Kidney epithelial cell (primary cell): ENCODE measurements at regions not wholly inside any gene's neighbourhood (a gene's known extent, or its start where the extent isn't known, plus 50 kb on each side); places are given as distances from the start of the nearest gene placed in this dataset.
"Not testable (repeated sequence)": the region's sequence is repeated elsewhere in the genome, so short reads cannot be mapped to it uniquely, and the experiment has no call there.

ENCODE experiments used
- DNase-seq: peaks from one replicate; pipeline ENCODE4 v3.0.0-alpha.2; 2010; ENCODE audit warnings: low read depth
- H3K27me3 ChIP-seq: 2 replicates; pipeline ENCODE4 v1.6.0; 2011; ENCODE audit warnings: low read length; ENCODE audit not compliant: control insufficient read depth, insufficient read depth
- H3K36me3 ChIP-seq: 2 replicates; pipeline ENCODE4 v1.5.1; 2011; ENCODE audit warnings: low read length; ENCODE audit not compliant: control insufficient read depth, insufficient read depth
- H3K4me3 ChIP-seq: 2 replicates; pipeline ENCODE4 v1.5.1; 2011; ENCODE audit warnings: low read depth, mild to moderate bottlenecking, control low read depth, low read length
- TF ChIP-seq, protein P1 (sequence below): IDR thresholded peaks from 2 replicates; pipeline ENCODE4 v1.5.1; 2011; ENCODE audit warnings: mild to moderate bottlenecking, moderate library complexity, low read length, control low read depth, inconsistent platforms; ENCODE audit not compliant: insufficient read depth, poor library complexity, severe bottlenecking

GRCh38 chr21:39072468-39072867, 110.8 kb downstream of the PSMG1 start:
- Histone ChIP-seq H3K4me3 (no peak overlapping the region), H3K27me3 (no peaks in the 10 kb centered on the region), H3K36me3 (no peaks in the 10 kb centered on the region)
- no peak for DNase-seq
- TF ChIP-seq, protein P1, sequence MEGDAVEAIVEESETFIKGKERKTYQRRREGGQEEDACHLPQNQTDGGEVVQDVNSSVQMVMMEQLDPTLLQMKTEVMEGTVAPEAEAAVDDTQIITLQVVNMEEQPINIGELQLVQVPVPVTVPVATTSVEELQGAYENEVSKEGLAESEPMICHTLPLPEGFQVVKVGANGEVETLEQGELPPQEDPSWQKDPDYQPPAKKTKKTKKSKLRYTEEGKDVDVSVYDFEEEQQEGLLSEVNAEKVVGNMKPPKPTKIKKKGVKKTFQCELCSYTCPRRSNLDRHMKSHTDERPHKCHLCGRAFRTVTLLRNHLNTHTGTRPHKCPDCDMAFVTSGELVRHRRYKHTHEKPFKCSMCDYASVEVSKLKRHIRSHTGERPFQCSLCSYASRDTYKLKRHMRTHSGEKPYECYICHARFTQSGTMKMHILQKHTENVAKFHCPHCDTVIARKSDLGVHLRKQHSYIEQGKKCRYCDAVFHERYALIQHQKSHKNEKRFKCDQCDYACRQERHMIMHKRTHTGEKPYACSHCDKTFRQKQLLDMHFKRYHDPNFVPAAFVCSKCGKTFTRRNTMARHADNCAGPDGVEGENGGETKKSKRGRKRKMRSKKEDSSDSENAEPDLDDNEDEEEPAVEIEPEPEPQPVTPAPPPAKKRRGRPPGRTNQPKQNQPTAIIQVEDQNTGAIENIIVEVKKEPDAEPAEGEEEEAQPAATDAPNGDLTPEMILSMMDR: no peak

DNA sequence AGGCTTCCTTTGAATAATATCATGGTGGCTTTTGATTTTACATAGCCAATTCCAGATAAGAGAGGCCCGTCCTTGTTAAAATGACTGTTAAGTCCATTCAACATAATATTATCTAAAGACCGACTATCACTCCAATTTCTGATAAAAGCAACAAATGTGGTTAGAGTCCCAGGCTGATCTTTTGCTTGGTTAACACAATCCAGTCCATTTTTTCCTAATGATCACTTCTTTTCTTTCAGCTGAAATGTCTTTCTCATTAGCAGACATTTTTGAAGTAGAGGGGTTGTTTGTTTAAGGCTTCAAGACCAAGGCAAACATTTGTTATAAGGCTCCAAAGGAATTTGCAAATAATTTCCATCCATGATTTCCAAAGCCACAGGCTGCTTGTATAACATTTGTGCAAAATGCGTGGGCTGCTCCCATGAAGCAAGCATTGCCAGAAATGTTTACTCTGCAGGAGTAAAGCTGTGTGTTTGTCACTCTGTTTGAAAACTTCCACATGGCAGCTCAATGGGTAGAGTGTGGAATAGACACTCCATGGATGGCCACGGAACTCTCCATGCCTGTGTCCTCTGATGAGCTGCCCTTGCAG, 111.5 kb downstream of the PSMG1 start:
- Histone ChIP-seq H3K36me3 (no peaks in the 10 kb centered on the region), H3K4me3 (no peak overlapping the region), H3K27me3 (no peaks in the 10 kb centered on the region)
- no peak for DNase-seq
- TF ChIP-seq, protein P1: no peak

GRCh38 chr21:39069856-39070255, 113.4 kb downstream of the PSMG1 start:
- not testable (repeated sequence) for H3K4me3 ChIP-seq, DNase-seq, H3K27me3 ChIP-seq

DNA sequence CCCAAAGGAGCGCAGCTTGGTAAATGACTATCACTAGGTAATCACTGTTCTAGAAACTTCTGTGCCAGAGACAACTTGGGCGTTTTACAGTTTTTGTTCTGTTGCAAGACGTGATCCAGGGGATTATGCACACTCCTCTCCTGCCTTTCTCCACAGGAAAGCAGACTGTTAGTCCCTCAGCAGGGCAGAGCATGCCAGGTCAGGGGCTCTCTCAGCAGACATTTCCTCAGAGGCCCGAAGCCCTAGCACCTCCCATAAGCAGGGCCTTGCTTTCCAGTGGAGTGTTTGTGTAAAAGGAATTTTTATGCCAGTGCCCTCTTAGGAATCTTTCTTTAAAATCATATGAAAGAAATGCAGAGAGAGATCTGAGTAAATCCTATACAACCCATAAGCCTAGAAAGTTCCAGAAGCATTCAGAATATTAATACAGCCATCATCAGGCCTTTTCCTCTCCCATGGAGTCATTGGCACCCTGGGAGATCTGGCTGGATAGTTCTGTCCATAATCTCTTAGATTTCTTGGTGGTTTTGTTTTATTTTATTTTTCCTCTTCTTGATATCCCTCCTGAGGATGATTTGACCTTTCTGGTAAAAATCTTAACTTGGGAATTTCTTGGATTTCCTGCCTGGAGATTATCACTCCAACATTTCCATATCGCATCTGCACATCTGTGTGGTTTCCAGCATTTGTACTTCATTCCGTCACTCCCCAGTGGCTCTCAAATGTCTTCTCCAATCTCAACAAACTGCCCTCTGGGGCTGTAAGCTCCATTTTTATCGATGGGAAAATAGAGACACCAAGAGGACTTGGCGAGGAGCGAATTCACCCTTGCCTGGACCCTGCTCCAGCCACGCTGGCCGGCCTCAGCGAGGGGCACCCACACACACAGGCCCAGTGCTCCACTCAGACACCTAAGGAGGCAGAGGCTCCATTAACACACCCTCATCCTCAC, 116.1 kb downstream of the PSMG1 start:
- no peak for DNase-seq
- Histone ChIP-seq H3K4me3 (no peak overlapping the region), H3K36me3 (no peaks in the 10 kb centered on the region), H3K27me3 (no peaks in the 10 kb centered on the region)
- TF ChIP-seq, protein P1: no peak

More at GRCh38 chr21:39069856-39070255, 113.4 kb downstream of the PSMG1 start:
- not testable (repeated sequence) for H3K36me3 ChIP-seq

- DNase-seq: no peak
- TF ChIP-seq, protein P1: no peak
- Histone ChIP-seq H3K27me3 (no peaks in the 10 kb centered on the region), H3K36me3 (no peaks in the 10 kb centered on the region), H3K4me3 (no peak overlapping the region)
Measured at GRCh38 chr21:39065917-39066316, 117.3 kb downstream of the PSMG1 start.

DNA sequence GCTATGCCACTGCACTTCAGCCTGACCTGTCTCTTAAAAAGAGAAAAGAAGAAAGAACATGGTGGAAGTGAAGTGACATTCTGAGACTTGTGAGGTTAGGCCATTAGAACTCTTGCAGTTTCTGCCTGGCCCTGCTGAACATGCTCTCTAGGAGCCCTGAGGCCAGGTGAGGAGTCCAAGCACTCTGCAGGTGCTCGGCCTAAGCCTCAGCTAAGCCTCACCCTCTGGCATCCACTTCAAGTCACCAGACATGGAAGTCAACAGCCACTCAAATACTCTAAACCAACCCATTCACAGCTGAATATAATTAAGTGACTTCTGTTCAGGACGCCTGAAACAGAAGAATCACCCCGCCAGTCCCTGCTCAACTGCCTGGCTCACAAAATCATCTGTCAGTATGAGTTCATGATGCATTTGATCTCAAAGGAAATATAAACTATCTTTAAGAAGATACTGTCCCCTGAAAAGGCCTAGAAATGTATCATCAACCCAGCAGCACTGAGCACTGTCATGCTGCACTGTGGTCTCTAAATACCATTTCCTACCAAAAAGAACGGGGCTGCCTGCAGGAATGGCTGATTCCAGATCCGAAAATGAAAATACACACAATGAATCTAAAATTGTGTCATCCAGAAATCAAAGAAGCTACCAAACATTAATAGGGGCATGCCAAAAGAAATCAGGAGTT, 118.8 kb downstream of the PSMG1 start:
- no peaks in the 10 kb centered on the region for H3K27me3 ChIP-seq
- TF ChIP-seq, protein P1: no peak
- no peaks in the 10 kb centered on the region for H3K36me3 ChIP-seq
- no peak for DNase-seq
- no peak overlapping the region for H3K4me3 ChIP-seq
